ENCODE measurements at regions not wholly inside any gene's neighbourhood (a gene's known extent, or its start where the extent isn't known, plus 50 kb on each side); places are given as distances from the start of the nearest gene placed in this dataset.
A peak's percentile ranks its signal among the peaks of the same experiment; 100 is the strongest.

GRCh38 chr7:7051206-7051877, 131.0 kb upstream of the C1GALT1 start:
- Histone ChIP-seq H3K9me3 (ENCODE audit: insufficient read depth, low read depth, low read length) (no peaks in the 10 kb centered on the region), H3K27ac (ENCODE audit: low read depth, low read length) (no peak overlapping the region), H3K4me1 (ENCODE audit: insufficient read depth, low read length) (no peaks in the 10 kb centered on the region), H3K9ac (ENCODE audit: low read length) (no peak overlapping the region), H2AFZ (ENCODE audit: low read depth, low read length) (no peak overlapping the region), H4K20me1 (ENCODE audit: insufficient read depth, low read length) (no peaks in the 10 kb centered on the region), H3K27me3 (ENCODE audit: insufficient read depth, low read length) (no peaks in the 10 kb centered on the region), H3K36me3 (ENCODE audit: insufficient read depth, low read length) (no peaks in the 10 kb centered on the region), H3K4me2 (ENCODE audit: low read length) (no peak overlapping the region), H3K79me2 (ENCODE audit: insufficient read depth, low read length) (no peaks in the 10 kb centered on the region), H3K4me3 (ENCODE audit: insufficient read depth, low read depth, low read length) (no peak overlapping the region)
- Mint-ChIP-seq H3K27me3 (ENCODE audit: low read depth, unreplicated experiment) (no peaks in the 10 kb centered on the region), H3K4me3 (ENCODE audit: unreplicated experiment) (no peak overlapping the region), H3K9me3 (ENCODE audit: unreplicated experiment) (peaks cover 7% of the 10 kb centered on the region), H3K4me1 (ENCODE audit: low read depth, unreplicated experiment) (no peaks in the 10 kb centered on the region), H3K27ac (ENCODE audit: unreplicated experiment) (peak overlapping the region; percentile 91), H3K36me3 (ENCODE audit: low read depth, unreplicated experiment) (no peaks in the 10 kb centered on the region)
- DNase-seq (ENCODE audit: low read depth): no peak
- FAIRE-seq: no peak
- no peak for TF ChIP-seq EZH2 (IDR thresholded peaks at IDR 0.05; ENCODE audit: insufficient read depth, low read length)
- no peak for TF ChIP-seq CTCF (IDR thresholded peaks at IDR 0.05; ENCODE audit: insufficient read depth, low read depth, low read length)

- no peaks in the 10 kb centered on the region for H3K79me2 ChIP-seq (ENCODE audit: insufficient read depth, low read length)
- Mint-ChIP-seq H3K36me3 (ENCODE audit: low read depth, unreplicated experiment) (no peaks in the 10 kb centered on the region), H3K4me1 (ENCODE audit: low read depth, unreplicated experiment) (no peaks in the 10 kb centered on the region), H3K4me3 (ENCODE audit: unreplicated experiment) (no peak overlapping the region), H3K27ac (ENCODE audit: unreplicated experiment) (no peak overlapping the region), H3K27me3 (ENCODE audit: low read depth, unreplicated experiment) (peaks cover 7% of the 10 kb centered on the region), H3K9me3 (ENCODE audit: unreplicated experiment) (no peaks in the 10 kb centered on the region)
- TF ChIP-seq EZH2 (IDR thresholded peaks at IDR 0.05; ENCODE audit: insufficient read depth, low read length) (no peak), CTCF (IDR thresholded peaks at IDR 0.05; ENCODE audit: insufficient read depth, low read depth, low read length) (no peak)
- H3K4me2 ChIP-seq (ENCODE audit: low read length): no peak overlapping the region
- no peaks in the 10 kb centered on the region for H3K36me3 ChIP-seq (ENCODE audit: insufficient read depth, low read length)
- H4K20me1 ChIP-seq (ENCODE audit: insufficient read depth, low read length): no peaks in the 10 kb centered on the region
- no peak for FAIRE-seq
- no peaks in the 10 kb centered on the region for H3K27me3 ChIP-seq (ENCODE audit: insufficient read depth, low read length)
- H2AFZ ChIP-seq (ENCODE audit: low read depth, low read length): no peak overlapping the region
- H3K27ac ChIP-seq (ENCODE audit: low read depth, low read length): no peak overlapping the region
- no peaks in the 10 kb centered on the region for H3K4me1 ChIP-seq (ENCODE audit: insufficient read depth, low read length)
- no peak for DNase-seq (ENCODE audit: low read depth)
- no peak overlapping the region for H3K4me3 ChIP-seq (ENCODE audit: insufficient read depth, low read depth, low read length)
- no peaks in the 10 kb centered on the region for H3K9me3 ChIP-seq (ENCODE audit: insufficient read depth, low read depth, low read length)
- no peak overlapping the region for H3K9ac ChIP-seq (ENCODE audit: low read length)
Observed at GRCh38 chr7:7054252-7054830, 128.0 kb upstream of the C1GALT1 start.

All from astrocyte (in vitro differentiated cells and primary cell).